Smooth muscle cell (in vitro differentiated cells): ENCODE measurements at regions not wholly inside any gene's neighbourhood (a gene's known extent, or its start where the extent isn't known, plus 50 kb on each side); places are given as distances from the start of the nearest gene placed in this dataset.

ENCODE experiments used
- DNase-seq: peaks from one replicate; lab custom pipeline; 2025; ENCODE audit not compliant: unreplicated experiment; lab: John Stamatoyannopoulos, UW
- H2AFZ ChIP-seq: fragments of 200-600 bp; sonication (generic); 2 replicates; pipeline ENCODE4 v1.6.0; 2016; ENCODE audit warnings: antibody characterized with exemption, low read depth, mild to moderate bottlenecking
- H3F3A ChIP-seq: fragments of 200-600 bp; sonication (generic); 2 replicates; pipeline ENCODE4 v1.6.0; 2017; ENCODE audit warnings: antibody characterized with exemption, low read depth
- H3K27ac ChIP-seq: fragments of 200-600 bp; sonication (generic); 2 replicates; pipeline ENCODE4 v1.5.1; 2016; ENCODE audit warnings: low read depth, mild to moderate bottlenecking
- H3K27me3 ChIP-seq: fragments of 200-600 bp; sonication (generic); 2 replicates; pipeline ENCODE4 v1.6.1; 2016; ENCODE audit warnings: low read depth, mild to moderate bottlenecking
- H3K36me3 ChIP-seq: fragments of 200-600 bp; sonication (generic); 2 replicates; pipeline ENCODE4 v1.5.1; 2016; ENCODE audit warnings: low read depth
- H3K4me1 ChIP-seq: fragments of 200-600 bp; sonication (generic); 2 replicates; pipeline ENCODE4 v1.5.1; 2016; ENCODE audit warnings: low read depth
- H3K4me2 ChIP-seq: fragments of 200-600 bp; sonication (generic); 2 replicates; pipeline ENCODE4 v1.6.0; 2016; ENCODE audit warnings: mild to moderate bottlenecking
- H3K4me3 ChIP-seq: fragments of 200-600 bp; sonication (generic); 2 replicates; pipeline ENCODE4 v1.5.1; 2016; ENCODE audit warnings: mild to moderate bottlenecking
- H3K79me2 ChIP-seq: fragments of 200-600 bp; sonication (generic); 2 replicates; pipeline ENCODE4 v1.6.0; 2016; ENCODE audit warnings: low read depth, mild to moderate bottlenecking
- H3K9ac ChIP-seq: fragments of 200-600 bp; sonication (generic); 2 replicates; pipeline ENCODE4 v1.6.0; 2016; ENCODE audit warnings: low read depth
- H3K9me3 ChIP-seq: fragments of 200-600 bp; sonication (generic); replicated peaks from 2 replicates; pipeline ENCODE4 v1.5.1; 2016; ENCODE audit warnings: low read depth
- H4K20me1 ChIP-seq: fragments of 200-600 bp; sonication (generic); 2 replicates; pipeline ENCODE4 v1.6.0; 2016; ENCODE audit warnings: low read depth
- WGBS: methylation state at CpG from one replicate; pipeline ENCODE4 v1.1.7; 2016; ENCODE audit warnings: low lambda C conversion rate; 5-methylcytosine and 5-hydroxymethylcytosine counted together
- TF ChIP-seq, protein P1 (sequence below): fragments of 200-600 bp; sonication (generic); IDR thresholded peaks from 2 replicates; pipeline ENCODE4 v1.5.1; 2017; ENCODE audit warnings: borderline replicate concordance, mild to moderate bottlenecking, antibody characterized with exemption; ENCODE audit not compliant: insufficient read depth, poor library complexity, severe bottlenecking

DNA sequence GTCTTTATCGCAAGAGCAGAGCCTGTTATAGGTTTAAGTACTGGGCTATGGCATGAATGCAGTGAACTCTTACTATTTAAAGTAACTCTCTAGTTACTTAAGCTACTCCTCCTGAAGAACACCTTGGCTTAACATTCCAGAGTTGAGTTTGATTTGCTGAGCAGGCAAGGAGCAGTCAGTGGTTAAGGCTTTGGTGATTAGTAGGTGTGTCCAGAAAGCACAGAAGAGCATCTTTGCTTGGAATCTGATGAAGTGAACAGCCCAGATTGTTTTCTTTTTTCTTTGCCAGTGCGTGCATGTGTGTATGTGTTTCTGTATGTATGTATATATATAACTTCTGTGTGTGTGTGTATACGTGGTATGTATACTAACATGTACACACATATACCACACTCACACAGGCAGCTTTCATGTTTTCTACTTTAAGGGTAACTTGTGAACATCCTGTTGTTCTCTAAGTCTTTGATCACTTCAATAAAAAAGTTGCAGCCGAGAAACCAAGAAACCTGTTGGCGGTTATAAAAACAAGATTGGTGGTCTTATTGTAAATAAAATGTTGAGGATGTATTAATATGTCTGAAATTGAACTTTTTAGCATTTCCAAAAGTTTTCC, 56.2 kb upstream of the TULP4 start:
- DNase-seq, result no peak
- peaks cover 90% of the 10 kb centered on the region for H4K20me1 ChIP-seq
- peaks cover 90% of the 10 kb centered on the region for H3K79me2 ChIP-seq
- H3K4me3 ChIP-seq, result no peak overlapping the region
- no peaks in the 10 kb centered on the region for H3K27me3 ChIP-seq
- no peaks in the 10 kb centered on the region for H3K36me3 ChIP-seq
- H3F3A ChIP-seq, result no peaks in the 10 kb centered on the region
- TF ChIP-seq, protein P1, sequence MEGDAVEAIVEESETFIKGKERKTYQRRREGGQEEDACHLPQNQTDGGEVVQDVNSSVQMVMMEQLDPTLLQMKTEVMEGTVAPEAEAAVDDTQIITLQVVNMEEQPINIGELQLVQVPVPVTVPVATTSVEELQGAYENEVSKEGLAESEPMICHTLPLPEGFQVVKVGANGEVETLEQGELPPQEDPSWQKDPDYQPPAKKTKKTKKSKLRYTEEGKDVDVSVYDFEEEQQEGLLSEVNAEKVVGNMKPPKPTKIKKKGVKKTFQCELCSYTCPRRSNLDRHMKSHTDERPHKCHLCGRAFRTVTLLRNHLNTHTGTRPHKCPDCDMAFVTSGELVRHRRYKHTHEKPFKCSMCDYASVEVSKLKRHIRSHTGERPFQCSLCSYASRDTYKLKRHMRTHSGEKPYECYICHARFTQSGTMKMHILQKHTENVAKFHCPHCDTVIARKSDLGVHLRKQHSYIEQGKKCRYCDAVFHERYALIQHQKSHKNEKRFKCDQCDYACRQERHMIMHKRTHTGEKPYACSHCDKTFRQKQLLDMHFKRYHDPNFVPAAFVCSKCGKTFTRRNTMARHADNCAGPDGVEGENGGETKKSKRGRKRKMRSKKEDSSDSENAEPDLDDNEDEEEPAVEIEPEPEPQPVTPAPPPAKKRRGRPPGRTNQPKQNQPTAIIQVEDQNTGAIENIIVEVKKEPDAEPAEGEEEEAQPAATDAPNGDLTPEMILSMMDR, result no peak
- H3K4me1 ChIP-seq, result peaks cover 11% of the 10 kb centered on the region
- H2AFZ ChIP-seq, result no peak overlapping the region
- no peak overlapping the region for H3K9ac ChIP-seq
- H3K4me2 ChIP-seq, result no peak overlapping the region
- 95% methylated on average over 5 of the region's 5 CpGs for WGBS
- no peaks in the 10 kb centered on the region for H3K9me3 ChIP-seq
- no peak overlapping the region for H3K27ac ChIP-seq

DNA sequence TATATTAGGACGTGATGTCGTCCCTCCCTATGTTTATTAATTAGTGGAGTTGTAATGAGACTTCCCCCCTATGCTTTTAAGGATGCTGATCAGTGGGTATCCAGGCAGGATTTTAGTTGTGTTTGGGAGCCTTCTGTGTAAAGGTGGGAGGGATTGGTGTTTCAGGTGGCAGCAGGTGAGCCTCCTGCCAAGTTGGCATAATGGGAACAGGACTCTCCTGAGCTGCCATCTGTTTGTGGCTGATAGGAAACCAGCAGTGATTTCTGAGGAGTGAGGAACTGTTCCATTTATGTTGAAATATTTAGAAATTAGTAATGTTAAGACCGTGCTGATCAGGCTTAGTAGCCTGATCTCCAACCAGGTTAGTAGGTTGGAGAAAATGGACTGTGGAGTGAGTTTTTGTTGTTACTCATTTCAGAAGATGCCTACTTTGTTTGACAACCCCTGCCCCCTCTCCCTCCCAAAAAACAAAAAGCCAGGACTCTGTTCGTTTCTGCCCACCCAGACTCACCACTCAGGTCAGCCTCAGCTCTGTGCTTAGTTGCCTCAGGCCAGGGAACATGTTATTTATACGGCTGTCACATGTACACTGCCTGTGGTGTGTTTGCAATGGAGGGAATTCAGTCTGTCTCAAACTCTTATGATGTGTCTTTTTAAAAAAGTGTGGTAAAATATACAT, 55.4 kb upstream of the TULP4 start:
- Histone ChIP-seq H3F3A (no peaks in the 10 kb centered on the region), H3K4me2 (no peak overlapping the region), H3K9ac (no peak overlapping the region), H3K27ac (no peak overlapping the region), H4K20me1 (peaks cover 91% of the 10 kb centered on the region), H3K4me3 (no peak overlapping the region), H3K9me3 (no peaks in the 10 kb centered on the region), H3K36me3 (no peaks in the 10 kb centered on the region), H3K27me3 (no peaks in the 10 kb centered on the region), H2AFZ (no peak overlapping the region), H3K79me2 (peaks cover 89% of the 10 kb centered on the region), H3K4me1 (peaks cover 11% of the 10 kb centered on the region)
- no peak for DNase-seq
- WGBS, result 89% methylated on average over 5 of the region's 5 CpGs
- TF ChIP-seq, protein P1, result no peak

DNA sequence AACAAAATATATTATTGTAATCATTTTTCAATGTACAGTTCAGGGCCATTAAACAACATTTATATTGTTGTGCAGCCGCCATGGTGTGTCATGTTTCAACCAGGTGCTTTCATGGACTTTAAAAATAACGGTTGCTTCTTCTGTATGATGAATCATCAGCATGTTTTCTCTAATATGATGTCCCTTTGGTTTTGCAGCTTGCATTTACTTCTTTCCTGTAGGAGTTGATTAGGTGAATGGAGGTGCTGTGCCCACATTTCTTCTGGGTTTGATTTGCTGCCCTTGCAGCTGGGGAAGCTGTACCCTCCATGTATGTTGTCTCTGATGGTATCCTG, 54.9 kb upstream of the TULP4 start:
- 69% methylated on average over 2 of the region's 2 CpGs for WGBS
- Histone ChIP-seq H3K27ac (no peak overlapping the region), H3K9me3 (no peaks in the 10 kb centered on the region), H3K9ac (no peak overlapping the region), H3K36me3 (no peaks in the 10 kb centered on the region), H2AFZ (no peak overlapping the region), H3F3A (no peaks in the 10 kb centered on the region), H3K4me2 (no peak overlapping the region), H3K27me3 (no peaks in the 10 kb centered on the region), H3K4me3 (no peak overlapping the region), H3K79me2 (peaks cover 84% of the 10 kb centered on the region), H4K20me1 (peaks cover 91% of the 10 kb centered on the region), H3K4me1 (peaks cover 11% of the 10 kb centered on the region)
- TF ChIP-seq, protein P1, result no peak
- no peak for DNase-seq

DNA sequence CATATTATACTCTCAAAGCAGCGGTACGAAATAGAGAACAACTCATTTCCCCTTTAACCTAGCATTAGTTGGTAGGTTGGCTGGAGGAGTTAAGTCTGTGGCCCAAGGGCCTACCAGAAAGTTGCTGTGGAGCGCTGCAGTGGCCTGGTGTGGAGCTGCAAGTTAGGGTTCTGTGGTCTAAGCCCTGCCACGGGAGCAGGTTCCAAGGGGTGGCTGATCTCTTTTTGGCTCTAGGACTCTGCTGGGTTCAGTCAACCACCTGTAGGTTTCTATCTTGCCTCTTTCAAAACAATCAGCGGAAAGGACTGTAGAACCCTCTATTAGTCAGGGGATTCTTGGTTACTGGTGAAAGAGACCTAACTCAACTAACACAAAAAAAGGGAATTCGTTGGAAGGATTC, 54.5 kb upstream of the TULP4 start:
- WGBS, result 89% methylated on average over 6 of the region's 6 CpGs
- Histone ChIP-seq H3K4me2 (no peak overlapping the region), H4K20me1 (peaks cover 91% of the 10 kb centered on the region)

More for the DNA sequence above, 54.5 kb upstream of the TULP4 start:
- Histone ChIP-seq H3K27me3 (no peaks in the 10 kb centered on the region), H3K27ac (no peak overlapping the region), H3K9ac (no peak overlapping the region), H3K9me3 (no peaks in the 10 kb centered on the region), H2AFZ (no peak overlapping the region), H3K79me2 (peaks cover 80% of the 10 kb centered on the region), H3K36me3 (no peaks in the 10 kb centered on the region), H3K4me3 (no peak overlapping the region), H3K4me1 (peaks cover 11% of the 10 kb centered on the region), H3F3A (no peaks in the 10 kb centered on the region)
- no peak for DNase-seq
- TF ChIP-seq, protein P1, result no peak
